Adipocyte (in vitro differentiated cells): ENCODE measurements at regions not wholly inside any gene's neighbourhood (a gene's known extent, or its start where the extent isn't known, plus 50 kb on each side); places are given as distances from the start of the nearest gene placed in this dataset.

ENCODE experiments used
- DNase-seq: peaks from one replicate; pipeline ENCODE4 v3.0.0-alpha.2; 2015; ENCODE audit warnings: low read depth
- H3K27me3 ChIP-seq: replicated peaks from 2 replicates; pipeline ENCODE4 v1.7.0; 2013; ENCODE audit warnings: mild to moderate bottlenecking, low read length, moderate library complexity; ENCODE audit not compliant: control insufficient read depth, insufficient read depth
- H3K36me3 ChIP-seq: 2 replicates; pipeline ENCODE4 v1.7.0; 2013; ENCODE audit warnings: low read length, mild to moderate bottlenecking, moderate library complexity; ENCODE audit not compliant: control insufficient read depth, insufficient read depth, severe bottlenecking
- H3K4me1 ChIP-seq: 2 replicates; pipeline ENCODE4 v1.7.0; 2013; ENCODE audit warnings: mild to moderate bottlenecking, low read length, moderate library complexity; ENCODE audit not compliant: control insufficient read depth, insufficient read depth
- H3K4me3 ChIP-seq: 2 replicates; pipeline ENCODE4 v1.7.0; 2013; ENCODE audit warnings: mild to moderate bottlenecking, low read length, moderate library complexity
- H3K9ac ChIP-seq: 2 replicates; pipeline ENCODE4 v1.7.0; 2013; ENCODE audit warnings: mild to moderate bottlenecking, low read length, moderate library complexity
- H3K9me3 ChIP-seq: 2 replicates; pipeline ENCODE4 v1.7.0; 2013; ENCODE audit warnings: mild to moderate bottlenecking, low read length, moderate library complexity; ENCODE audit not compliant: control insufficient read depth

DNA sequence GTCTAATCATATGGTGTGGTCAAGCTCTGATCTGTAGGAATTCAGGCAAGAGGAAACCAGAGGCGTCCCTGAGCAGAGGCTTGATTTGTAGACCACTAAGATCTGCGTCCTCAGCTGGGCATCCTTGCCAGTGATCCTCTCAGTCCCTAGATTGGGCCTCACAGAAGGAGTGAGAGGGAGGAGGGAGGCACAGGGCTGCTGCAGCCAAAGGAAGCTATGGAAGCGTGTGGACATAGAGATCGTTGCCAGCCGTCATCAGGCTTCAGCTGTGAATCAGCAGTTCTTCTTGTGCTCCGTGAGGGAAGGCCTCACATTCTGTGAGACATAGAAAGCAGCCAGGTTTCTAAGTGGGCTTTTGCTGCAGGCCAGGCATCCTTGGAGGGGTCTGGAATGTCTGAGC lies 254.6 kb upstream of the KIRREL3 start:
- H3K9me3 ChIP-seq = peaks cover 2% of the 10 kb centered on the region
- no peaks in the 10 kb centered on the region for H3K36me3 ChIP-seq
- H3K4me3 ChIP-seq = no peak overlapping the region
- no peaks in the 10 kb centered on the region for H3K27me3 ChIP-seq
- peak; percentile 2 for DNase-seq
- H3K9ac ChIP-seq = no peak overlapping the region
- H3K4me1 ChIP-seq = no peaks in the 10 kb centered on the region

DNA sequence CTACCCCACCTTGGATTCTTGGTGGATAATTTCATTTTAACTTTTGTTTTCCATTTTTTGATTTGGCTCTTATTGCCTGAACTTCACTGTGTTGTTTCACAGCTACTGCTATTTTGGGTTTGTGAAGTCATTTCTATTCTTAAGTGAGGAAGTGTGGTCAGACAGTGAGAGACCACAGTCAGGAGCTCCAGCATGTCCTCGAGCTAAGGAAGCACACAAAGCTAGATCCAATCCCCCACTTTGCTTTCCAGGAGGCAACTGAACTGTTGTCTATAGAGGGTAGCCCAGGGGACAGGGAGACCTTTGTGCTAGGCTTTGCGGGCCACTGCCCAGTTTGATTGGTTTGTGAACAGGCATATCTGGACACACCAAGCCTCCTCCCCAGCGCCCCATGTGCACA lies 251.8 kb upstream of the KIRREL3 start:
- Histone ChIP-seq H3K4me3 (no peak overlapping the region), H3K4me1 (no peaks in the 10 kb centered on the region), H3K9ac (no peak overlapping the region), H3K36me3 (no peaks in the 10 kb centered on the region), H3K9me3 (peaks cover 2% of the 10 kb centered on the region), H3K27me3 (no peaks in the 10 kb centered on the region)
- no peak for DNase-seq

- H3K36me3 ChIP-seq = no peaks in the 10 kb centered on the region
- no peak overlapping the region for H3K4me3 ChIP-seq
- no peaks in the 10 kb centered on the region for H3K4me1 ChIP-seq
- H3K9ac ChIP-seq = no peak overlapping the region
- H3K27me3 ChIP-seq = no peaks in the 10 kb centered on the region
- H3K9me3 ChIP-seq = no peaks in the 10 kb centered on the region
- DNase-seq = no peak
Observed at GRCh38 chr11:127249576-127249975, 249.0 kb upstream of the KIRREL3 start.

GRCh38 chr11:127248476-127248875 lies 247.9 kb upstream of the KIRREL3 start:
- Histone ChIP-seq H3K27me3 (no peaks in the 10 kb centered on the region), H3K36me3 (no peaks in the 10 kb centered on the region), H3K9me3 (no peaks in the 10 kb centered on the region), H3K4me1 (no peaks in the 10 kb centered on the region), H3K9ac (no peak overlapping the region), H3K4me3 (no peak overlapping the region)
- DNase-seq = no peak

- no peak for DNase-seq
- Histone ChIP-seq H3K4me1 (no peaks in the 10 kb centered on the region), H3K36me3 (no peaks in the 10 kb centered on the region), H3K9ac (no peak overlapping the region), H3K9me3 (no peaks in the 10 kb centered on the region), H3K27me3 (no peaks in the 10 kb centered on the region), H3K4me3 (no peak overlapping the region)
Observed at GRCh38 chr11:127247261-127247851, 246.8 kb upstream of the KIRREL3 start.

- H3K4me3 ChIP-seq = no peak overlapping the region
- DNase-seq = no peak
- no peaks in the 10 kb centered on the region for H3K27me3 ChIP-seq
- H3K4me1 ChIP-seq = no peaks in the 10 kb centered on the region
- H3K36me3 ChIP-seq = no peaks in the 10 kb centered on the region
- no peaks in the 10 kb centered on the region for H3K9me3 ChIP-seq
- H3K9ac ChIP-seq = no peak overlapping the region
Observed at GRCh38 chr11:127242676-127243075, 242.1 kb upstream of the KIRREL3 start.

GRCh38 chr11:127238321-127238720 lies 237.8 kb upstream of the KIRREL3 start:
- H3K27me3 ChIP-seq = no peaks in the 10 kb centered on the region
- DNase-seq = no peak
- no peaks in the 10 kb centered on the region for H3K36me3 ChIP-seq
- no peak overlapping the region for H3K4me3 ChIP-seq
- no peak overlapping the region for H3K9ac ChIP-seq
- H3K4me1 ChIP-seq = no peaks in the 10 kb centered on the region
- H3K9me3 ChIP-seq = no peaks in the 10 kb centered on the region

DNA sequence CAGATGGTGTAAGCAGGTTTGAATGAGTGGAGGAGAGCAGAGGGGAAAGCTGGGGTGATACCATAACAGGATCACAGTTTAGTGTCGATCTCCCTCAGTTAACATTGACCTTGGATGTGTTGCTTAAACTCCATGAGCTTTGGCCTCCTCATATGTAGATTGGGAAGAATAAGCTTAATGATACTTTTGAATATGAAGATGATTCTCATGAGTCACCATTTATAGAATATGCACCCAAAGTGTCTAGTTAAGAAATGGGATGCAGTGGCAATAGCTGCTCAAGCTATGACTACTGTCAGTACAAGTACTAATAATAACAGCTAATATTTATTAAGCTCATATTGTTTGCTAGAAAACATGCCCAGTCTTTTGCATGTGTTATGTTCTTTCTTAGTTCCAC lies 236.2 kb upstream of the KIRREL3 start:
- no peak overlapping the region for H3K9ac ChIP-seq
- H3K9me3 ChIP-seq = no peaks in the 10 kb centered on the region

DNA sequence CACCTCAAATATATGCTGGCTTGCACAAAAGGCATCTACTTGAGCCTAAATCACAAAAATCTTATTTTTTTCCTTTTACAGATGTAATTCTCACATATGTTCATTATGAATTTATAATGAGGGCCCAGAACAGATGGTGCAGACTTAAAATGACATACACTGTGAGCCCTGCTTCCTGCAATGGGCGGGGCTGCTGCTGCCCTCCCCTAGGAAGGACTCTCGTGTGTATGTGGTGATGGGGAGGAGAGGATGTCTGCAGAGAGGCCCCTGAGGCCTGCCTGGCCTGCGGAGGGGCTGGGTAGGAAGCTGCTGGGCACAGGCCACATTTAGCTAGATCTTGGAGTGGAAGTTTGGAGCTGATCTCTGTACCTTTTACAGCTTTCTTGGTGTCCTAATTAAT lies 233.4 kb upstream of the KIRREL3 start:
- Histone ChIP-seq H3K9me3 (no peaks in the 10 kb centered on the region), H3K9ac (no peak overlapping the region), H3K4me3 (no peak overlapping the region), H3K27me3 (no peaks in the 10 kb centered on the region), H3K4me1 (no peaks in the 10 kb centered on the region), H3K36me3 (no peaks in the 10 kb centered on the region)
- DNase-seq = no peak

More for the DNA sequence above, 236.2 kb upstream of the KIRREL3 start:
- H3K4me1 ChIP-seq = no peaks in the 10 kb centered on the region
- no peaks in the 10 kb centered on the region for H3K27me3 ChIP-seq
- H3K36me3 ChIP-seq = no peaks in the 10 kb centered on the region
- H3K4me3 ChIP-seq = no peak overlapping the region
- DNase-seq = no peak

GRCh38 chr11:127230392-127230791 lies 229.8 kb upstream of the KIRREL3 start:
- H3K36me3 ChIP-seq = no peaks in the 10 kb centered on the region
- no peak for DNase-seq
- H3K4me3 ChIP-seq = no peak overlapping the region
- H3K4me1 ChIP-seq = no peaks in the 10 kb centered on the region
- no peaks in the 10 kb centered on the region for H3K27me3 ChIP-seq
- no peak overlapping the region for H3K9ac ChIP-seq
- H3K9me3 ChIP-seq = no peaks in the 10 kb centered on the region

DNA sequence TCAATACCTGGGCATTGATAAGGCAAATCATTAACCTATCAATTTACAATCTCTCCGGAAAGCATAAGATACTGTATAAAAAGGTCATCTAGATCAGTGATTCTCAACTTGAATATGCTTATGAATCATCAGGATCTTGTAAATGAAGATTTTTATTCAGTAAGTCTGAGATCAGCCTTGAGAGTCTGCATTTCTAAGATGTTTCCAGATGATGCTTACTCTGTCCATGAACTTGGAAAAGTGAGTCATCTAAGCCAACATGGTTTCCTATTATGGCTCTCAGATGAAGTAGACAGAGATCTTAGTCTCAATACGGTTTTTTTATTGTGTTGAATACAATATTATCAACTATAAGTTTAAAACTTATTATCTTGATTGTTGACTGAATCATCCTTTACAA lies 226.4 kb upstream of the KIRREL3 start:
- Histone ChIP-seq H3K27me3 (no peaks in the 10 kb centered on the region), H3K9me3 (no peaks in the 10 kb centered on the region), H3K4me3 (no peak overlapping the region), H3K9ac (no peak overlapping the region), H3K4me1 (no peaks in the 10 kb centered on the region), H3K36me3 (no peaks in the 10 kb centered on the region)
- no peak for DNase-seq

DNA sequence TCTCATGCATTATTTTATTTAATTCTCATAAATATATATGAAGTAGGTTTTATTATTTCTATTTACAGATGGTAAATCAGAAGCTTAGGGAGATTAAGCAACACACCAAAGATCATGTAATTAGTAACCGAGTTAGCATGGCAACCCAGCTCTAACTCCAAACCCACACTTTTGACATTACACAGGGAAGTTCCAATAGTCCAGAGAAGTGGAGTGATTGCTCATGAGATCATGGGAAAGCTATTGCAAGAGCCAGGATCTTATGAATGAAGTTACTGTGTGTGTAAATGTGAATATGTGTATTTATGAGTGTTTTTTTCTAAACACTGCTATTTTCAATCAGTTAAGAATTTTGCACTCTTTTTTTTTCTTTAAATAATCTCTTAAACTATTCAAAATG lies 225.8 kb upstream of the KIRREL3 start:
- Histone ChIP-seq H3K27me3 (no peaks in the 10 kb centered on the region), H3K36me3 (no peaks in the 10 kb centered on the region), H3K9me3 (no peaks in the 10 kb centered on the region), H3K4me3 (no peak overlapping the region), H3K4me1 (no peaks in the 10 kb centered on the region), H3K9ac (no peak overlapping the region)
- no peak for DNase-seq
